Hindlimb muscle (tissue), 1 donor: ENCODE measurements at regions not wholly inside any gene's neighbourhood (a gene's known extent, or its start where the extent isn't known, plus 50 kb on each side); places are given as distances from the start of the nearest gene placed in this dataset.

Experiments used
- DNase-seq: peaks from one replicate; pipeline ENCODE4 v3.0.0-alpha.2; 2013

DNA sequence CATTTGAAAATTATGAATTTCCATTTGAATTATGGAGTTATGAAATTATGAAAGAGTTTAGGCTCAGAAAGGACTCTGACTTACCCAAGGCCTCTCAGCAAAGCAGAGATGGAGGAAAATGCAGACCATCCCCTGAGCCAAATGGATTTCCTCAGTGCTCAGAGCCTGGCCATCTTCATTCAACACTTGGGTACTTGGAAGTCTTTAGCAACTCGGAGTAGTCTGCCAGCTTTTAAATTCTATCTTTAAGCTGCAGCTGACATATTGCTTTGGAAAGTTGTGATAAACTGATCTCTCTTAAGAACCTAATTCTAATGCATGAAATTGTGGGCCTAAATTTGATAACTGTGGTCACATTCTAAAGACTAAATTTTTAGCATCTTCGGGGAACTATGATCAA, 315.4 kb downstream of the SAMD5 start:
- no peak for DNase-seq

GRCh38 chr6:147825848-147826247, 317.4 kb downstream of the SAMD5 start:
- DNase-seq, result no peak

DNA sequence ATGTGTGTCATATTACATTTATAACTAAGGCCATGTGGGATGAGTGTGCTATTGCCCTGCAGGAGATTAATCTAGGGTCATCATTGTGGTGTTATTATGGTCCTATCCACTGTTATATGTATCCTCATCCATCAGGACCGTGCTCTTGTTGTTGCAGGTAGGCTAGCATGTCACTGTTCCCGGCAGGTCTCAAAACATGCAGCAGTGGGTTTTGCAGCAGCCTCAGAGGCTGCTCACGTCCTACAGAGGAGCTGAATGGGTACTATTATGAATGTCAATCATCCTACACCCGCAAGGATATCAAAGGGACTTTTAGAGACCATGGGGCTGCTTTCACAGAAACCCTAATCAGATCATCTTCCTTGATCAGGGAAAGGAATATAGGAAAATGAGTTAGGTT, 318.2 kb downstream of the SAMD5 start:
- DNase-seq, result no peak

- no peak for DNase-seq
Measured at GRCh38 chr6:147829418-147829817, 320.9 kb downstream of the SAMD5 start.

GRCh38 chr6:147829835-147830234, 321.3 kb downstream of the SAMD5 start:
- no peak for DNase-seq

- DNase-seq, result no peak
Measured at GRCh38 chr6:147831356-147831755, 322.9 kb downstream of the SAMD5 start.

DNA sequence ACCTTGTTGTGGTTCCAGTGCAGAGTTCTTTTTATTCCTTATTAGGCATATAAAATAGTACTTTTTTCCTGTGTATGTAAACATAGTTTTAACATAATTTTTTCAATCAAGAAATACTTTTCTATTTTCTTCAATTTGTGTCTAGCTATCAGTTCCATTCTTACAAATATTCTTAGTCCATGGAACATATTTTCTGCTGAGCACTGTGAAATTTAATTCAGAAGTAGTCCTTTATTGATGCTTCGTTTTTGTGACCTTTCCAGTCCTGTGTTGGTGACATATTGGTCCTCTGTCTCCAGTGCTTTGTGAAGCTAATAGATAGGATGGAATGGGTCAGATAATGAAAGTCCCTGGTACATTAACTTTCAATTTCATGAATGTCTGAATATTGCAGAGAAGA, 325.1 kb downstream of the SAMD5 start:
- DNase-seq, result no peak

DNA sequence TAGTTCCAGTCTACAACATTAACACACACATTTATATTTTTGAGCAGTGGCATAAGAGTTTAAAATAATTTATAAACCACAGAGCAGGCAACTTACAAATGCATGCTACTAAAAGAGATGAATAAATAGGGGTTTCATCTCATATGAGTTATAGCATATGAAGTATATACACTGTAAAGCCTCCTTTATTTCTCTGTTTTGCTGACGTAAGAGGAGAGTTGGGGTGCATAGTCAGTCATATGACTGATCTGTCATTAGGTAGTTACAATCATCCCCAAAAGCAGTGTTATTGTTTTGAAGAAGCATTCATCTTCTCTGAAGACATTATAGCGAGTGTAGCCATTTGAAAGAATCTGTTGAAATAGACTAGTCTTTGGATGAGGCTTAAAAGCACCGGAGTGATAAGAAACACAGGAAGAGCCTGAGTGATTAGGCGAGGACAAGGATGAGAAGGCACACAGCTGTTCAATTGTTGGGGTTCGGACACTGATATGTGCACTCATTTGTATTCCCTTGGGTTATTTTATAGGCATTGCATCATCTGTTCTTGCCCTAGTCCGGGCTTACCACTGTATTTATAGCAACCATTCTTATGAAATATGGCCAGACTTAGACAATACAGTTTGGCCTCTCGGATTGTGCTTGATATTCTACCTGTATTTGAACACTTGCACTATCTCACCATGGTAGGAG, 325.7 kb downstream of the SAMD5 start:
- DNase-seq, result no peak

- no peak for DNase-seq
Measured at GRCh38 chr6:147837540-147837939, 329.1 kb downstream of the SAMD5 start.

- DNase-seq, result no peak
Measured at GRCh38 chr6:147839708-147840610, 331.5 kb downstream of the SAMD5 start.

GRCh38 chr6:147841547-147842148, 333.2 kb downstream of the SAMD5 start:
- no peak for DNase-seq

- DNase-seq, result no peak
Measured at GRCh38 chr6:147849401-147850330, 341.2 kb downstream of the SAMD5 start.

GRCh38 chr6:147852772-147853171, 344.3 kb downstream of the SAMD5 start:
- DNase-seq, result no peak

- DNase-seq, result no peak
Measured at GRCh38 chr6:147853574-147853973, 345.1 kb downstream of the SAMD5 start.

GRCh38 chr6:147855803-147856482, 347.5 kb downstream of the SAMD5 start:
- DNase-seq, result no peak

- no peak for DNase-seq
Measured at GRCh38 chr6:147856687-147857086, 348.2 kb downstream of the SAMD5 start.

DNA sequence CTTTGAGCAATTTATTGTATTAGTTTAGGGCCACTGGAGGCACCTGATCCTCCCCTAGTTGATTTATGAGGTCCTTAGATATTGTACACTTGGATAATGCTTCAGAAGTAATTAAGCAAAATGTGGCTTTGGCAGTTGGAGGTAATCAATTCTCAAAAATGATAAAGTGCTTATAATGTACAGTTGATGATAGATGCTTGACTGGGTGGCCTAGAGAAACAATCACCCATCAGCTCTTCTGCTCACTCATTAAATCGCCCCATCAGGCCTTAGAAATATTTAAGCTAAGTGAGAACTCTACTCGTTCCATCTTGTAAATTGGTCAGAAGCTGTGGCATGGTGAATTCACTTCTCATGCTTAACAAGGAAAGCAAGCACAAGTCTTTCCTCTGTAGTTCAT, 349.9 kb downstream of the SAMD5 start:
- DNase-seq, result no peak

- no peak for DNase-seq
Measured at GRCh38 chr6:147859071-147859470, 350.6 kb downstream of the SAMD5 start.

DNA sequence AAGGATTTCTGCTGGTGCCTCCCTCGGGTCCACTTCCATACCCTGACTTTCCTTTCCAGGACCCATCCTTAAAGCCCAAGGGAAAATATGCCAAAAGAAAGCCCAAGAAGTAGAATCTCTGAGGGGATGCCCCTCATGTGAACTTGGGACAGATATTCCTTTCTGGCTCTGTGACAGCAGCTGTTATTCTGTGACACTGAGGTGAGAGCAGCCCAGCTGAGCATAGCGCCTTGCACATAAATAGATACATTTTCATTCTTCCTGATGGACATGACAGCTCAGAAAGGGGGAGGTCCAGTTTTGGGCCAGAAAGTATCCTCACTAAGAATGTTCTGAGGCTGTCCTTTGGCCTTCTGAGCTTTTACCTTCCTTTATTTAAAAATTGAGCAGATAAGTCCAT, 353.2 kb downstream of the SAMD5 start:
- DNase-seq, result no peak

- no peak for DNase-seq
Measured at GRCh38 chr6:147867433-147868226, 359.1 kb downstream of the SAMD5 start.
